Upper lobe of left lung (tissue), 6 donors: ENCODE measurements at regions not wholly inside any gene's neighbourhood (a gene's known extent, or its start where the extent isn't known, plus 50 kb on each side); places are given as distances from the start of the nearest gene placed in this dataset.

ENCODE experiments used
- ATAC-seq, 2 donors: fragments of 200-7000 bp; cut with Tn5 transposase; one replicate each; pipeline ENCODE4 v1.9.1; 2022; ENCODE audit warnings: mild to moderate bottlenecking in 2 of 2, moderate library complexity in 2 of 2; ENCODE audit not compliant: low FRiP score in 2 of 2
- DNase-seq, 2 donors: peaks; one replicate each; pipeline ENCODE4 v3.0.0-alpha.2; 2019 to 2020
- H3K27ac ChIP-seq, 4 donors: fragments of 200-600 bp; sonication (generic); one replicate each; pipeline ENCODE4 v1.5.1; 2016 to 2019
- H3K27me3 ChIP-seq, 4 donors: fragments of 200-600 bp; sonication (generic); one replicate each; pipeline ENCODE4 v1.5.1; 2017 to 2019
- H3K36me3 ChIP-seq, 4 donors: fragments of 200-600 bp; sonication (generic); one replicate each; pipeline ENCODE4 v1.5.1; 2016 to 2019
- H3K4me1 ChIP-seq, 4 donors: fragments of 200-600 bp; sonication (generic); one replicate each; pipeline ENCODE4 v1.5.1; 2018 to 2019
- H3K4me3 ChIP-seq, 4 donors: fragments of 200-600 bp; sonication (generic); one replicate each; pipeline ENCODE4 v1.5.1; 2017 to 2019; ENCODE audit warnings: mild to moderate bottlenecking in 2 of 4, moderate library complexity in 1 of 4
- H3K9me3 ChIP-seq, 4 donors: fragments of 200-600 bp; sonication (generic); one replicate each; pipeline ENCODE4 v1.5.1; 2018 to 2019
- CTCF ChIP-seq, 6 experiments: fragments of 450-650 bp in 4 of 6; fragments of 200-600 bp in 2 of 6; sonication (generic) in 2 of 6; IDR thresholded peaks; one replicate each; pipeline ENCODE4 v1.5.1; 2016 to 2019; ENCODE audit warnings: antibody characterized with exemption in 6 of 6
- EP300 ChIP-seq, 4 donors: sonication (generic); formaldehyde crosslinking; IDR thresholded peaks; one replicate each; pipeline ENCODE4 v1.5.1; 2017; ENCODE audit warnings: antibody characterized with exemption in 4 of 4, control low read depth in 2 of 4
- POLR2A ChIP-seq, 4 donors: fragments of 450-650 bp; IDR thresholded peaks; one replicate each; pipeline ENCODE4 v1.5.1; 2016 to 2017; ENCODE audit warnings: antibody characterized with exemption in 4 of 4, mild to moderate bottlenecking in 2 of 4
- POLR2AphosphoS5 ChIP-seq, 2 donors: sonication (generic); formaldehyde crosslinking; IDR thresholded peaks; one replicate each; pipeline ENCODE4 v1.5.1; 2017; ENCODE audit warnings: antibody characterized with exemption in 2 of 2
- WGBS, 2 donors: methylation state at CpG; one replicate each; pipeline ENCODE4 v1.1.5; 2017 to 2018; 5-methylcytosine and 5-hydroxymethylcytosine counted together
- donor health status: DM: no; HTN: no; CAD: no; lungs with moderate emphysema.
- donor health status: DM: no; HTN: yes; CAD: no; lungs with severe emphysema.

GRCh38 chr6:168815229-168815628 lies 374.2 kb downstream of the SMOC2 start:
- Histone ChIP-seq H3K4me3 (no peak overlapping the region), H3K27me3 (no peaks in the 10 kb centered on the region), H3K9me3 (peaks cover 0 to 15% (median 10%) of the 10 kb centered on the region in 4 donors), H3K36me3 (no peaks in the 10 kb centered on the region), H3K27ac (no peak overlapping the region), H3K4me1 (no peaks in the 10 kb centered on the region)
- TF ChIP-seq POLR2AphosphoS5 (IDR thresholded peaks at IDR 0.05) (no peak), POLR2A (IDR thresholded peaks at IDR 0.05) (no peak), EP300 (IDR thresholded peaks at IDR 0.05) (no peak), CTCF (IDR thresholded peaks at IDR 0.05) (no peak)
- WGBS, 2 donors: 55 to 56% methylated on average over 5 of the region's 5 CpGs
- no peak for DNase-seq
- ATAC-seq: no peak

- H3K4me1 ChIP-seq: no peaks in the 10 kb centered on the region
- no peak for TF ChIP-seq EP300 (IDR thresholded peaks at IDR 0.05)
- TF ChIP-seq POLR2AphosphoS5 (IDR thresholded peaks at IDR 0.05): no peak
- TF ChIP-seq POLR2A (IDR thresholded peaks at IDR 0.05): no peak
- TF ChIP-seq CTCF (IDR thresholded peaks at IDR 0.05): no peak
- no peaks in the 10 kb centered on the region for H3K9me3 ChIP-seq
- no peaks in the 10 kb centered on the region for H3K36me3 ChIP-seq
- H3K4me3 ChIP-seq: no peak overlapping the region
- 62 to 68% methylated on average over 6 of the region's 6 CpGs for WGBS, 2 donors
- DNase-seq (no peak), ATAC-seq (no peak)
- no peaks in the 10 kb centered on the region for H3K27me3 ChIP-seq
- no peak overlapping the region for H3K27ac ChIP-seq
Observed at GRCh38 chr6:168808232-168808631, 367.2 kb downstream of the SMOC2 start.

- 45 to 60% methylated on average over 2 of the region's 2 CpGs for WGBS, 2 donors
- Histone ChIP-seq H3K4me3 (no peak overlapping the region), H3K9me3 (no peaks in the 10 kb centered on the region), H3K4me1 (no peaks in the 10 kb centered on the region), H3K36me3 (no peaks in the 10 kb centered on the region), H3K27me3 (no peaks in the 10 kb centered on the region), H3K27ac (no peak overlapping the region)
- ATAC-seq: no peak
- DNase-seq: no peak
- TF ChIP-seq EP300 (IDR thresholded peaks at IDR 0.05) (no peak), CTCF (IDR thresholded peaks at IDR 0.05) (no peak), POLR2AphosphoS5 (IDR thresholded peaks at IDR 0.05) (no peak), POLR2A (IDR thresholded peaks at IDR 0.05) (no peak)
Observed at GRCh38 chr6:168804331-168804730, 363.3 kb downstream of the SMOC2 start.

GRCh38 chr6:168803874-168804273 lies 362.9 kb downstream of the SMOC2 start:
- TF ChIP-seq POLR2AphosphoS5 (IDR thresholded peaks at IDR 0.05) (no peak), POLR2A (IDR thresholded peaks at IDR 0.05) (no peak), CTCF (IDR thresholded peaks at IDR 0.05) (no peak), EP300 (IDR thresholded peaks at IDR 0.05) (no peak)
- ATAC-seq (no peak), DNase-seq (no peak)
- H3K27me3 ChIP-seq: no peaks in the 10 kb centered on the region
- H3K27ac ChIP-seq: no peak overlapping the region
- WGBS, 2 donors: 60 to 83% methylated on average over 2 of the region's 2 CpGs
- no peaks in the 10 kb centered on the region for H3K9me3 ChIP-seq
- H3K36me3 ChIP-seq: no peaks in the 10 kb centered on the region
- no peak overlapping the region for H3K4me3 ChIP-seq
- H3K4me1 ChIP-seq: no peaks in the 10 kb centered on the region

GRCh38 chr6:168799067-168799466 lies 358.1 kb downstream of the SMOC2 start:
- TF ChIP-seq EP300 (IDR thresholded peaks at IDR 0.05) (no peak), POLR2A (IDR thresholded peaks at IDR 0.05) (no peak), CTCF (IDR thresholded peaks at IDR 0.05) (no peak), POLR2AphosphoS5 (IDR thresholded peaks at IDR 0.05) (no peak)
- WGBS, 2 donors: 38 to 39% methylated on average over 5 of the region's 5 CpGs
- no peak for DNase-seq
- no peaks in the 10 kb centered on the region for H3K27me3 ChIP-seq
- H3K36me3 ChIP-seq: no peaks in the 10 kb centered on the region
- H3K4me3 ChIP-seq: no peak overlapping the region
- no peaks in the 10 kb centered on the region for H3K4me1 ChIP-seq
- no peak for ATAC-seq
- no peak overlapping the region for H3K27ac ChIP-seq
- no peaks in the 10 kb centered on the region for H3K9me3 ChIP-seq
